IMR-90 (cell line): ENCODE measurements at regions not wholly inside any gene's neighbourhood (a gene's known extent, or its start where the extent isn't known, plus 50 kb on each side); places are given as distances from the start of the nearest gene placed in this dataset.

Experiments used
- ATAC-seq: fragments of 200-7000 bp; cut with Tn5 transposase; 2 replicates; pipeline ENCODE4 v1.9.1; 2020; ENCODE audit warnings: low read depth, mild to moderate bottlenecking, moderate library complexity
- BruUV-seq: library from RNA; stranded (reverse); fragments of 400-500 nt; replicated peaks from 2 replicates; lab custom pipeline; 2021; lab: Mats Ljungman, UMichigan
- CTCF ChIA-PET: fragments of 300-600 bp; formaldehyde crosslinking; extraction: SDS; loops from one replicate; lab custom pipeline; 2021; ENCODE audit warnings: antibody characterized with exemption; lab: Yijun Ruan, JAX
- POLR2A ChIA-PET: fragments of 300-600 bp; sonication (Branson Sonifier 250); formaldehyde crosslinking; loops from one replicate; lab custom pipeline; 2022; ENCODE audit warnings: antibody characterized with exemption; ENCODE audit not compliant: unreplicated experiment; lab: Charles Lee
- DNase-seq: peaks from one replicate; pipeline ENCODE4 v3.0.0; 2013
- H2AFZ ChIP-seq: replicated peaks from 2 replicates; pipeline ENCODE3; 2013; ENCODE audit warnings: low read length, mild to moderate bottlenecking; ENCODE audit not compliant: poor library complexity
- H2AK5ac ChIP-seq: 2 replicates; pipeline ENCODE4 v1.6.1; 2013; ENCODE audit warnings: low read depth, low read length, inconsistent platforms
- H2AK9ac ChIP-seq: replicated peaks from 2 replicates; pipeline ENCODE3; 2013; ENCODE audit warnings: mild to moderate bottlenecking, low read depth, low read length, moderate library complexity; ENCODE audit not compliant: poor library complexity
- H2BK120ac ChIP-seq: 2 replicates; pipeline ENCODE4 v1.6.1; 2013; ENCODE audit warnings: low read depth, low read length, inconsistent platforms
- H2BK15ac ChIP-seq: 3 replicates; pipeline ENCODE4 v1.6.1; 2013; ENCODE audit warnings: low read depth, low read length, inconsistent platforms
- H2BK20ac ChIP-seq: 2 replicates; pipeline ENCODE4 v1.6.1; 2013; ENCODE audit warnings: low read depth, mild to moderate bottlenecking, inconsistent platforms, low read length, moderate library complexity
- H2BK5ac ChIP-seq: 2 replicates; pipeline ENCODE4 v1.6.1; 2013; ENCODE audit warnings: mild to moderate bottlenecking, low read depth, low read length, inconsistent platforms; ENCODE audit not compliant: poor library complexity, severe bottlenecking
- H3K14ac ChIP-seq: replicated peaks from 2 replicates; pipeline ENCODE4 v1.6.1; 2013; ENCODE audit warnings: low read depth, low read length, inconsistent platforms
- H3K18ac ChIP-seq: 2 replicates; pipeline ENCODE4 v1.6.1; 2013; ENCODE audit warnings: low read depth, low read length, control low read depth
- H3K23ac ChIP-seq: 2 replicates; pipeline ENCODE4 v1.6.1; 2013; ENCODE audit warnings: low read depth, low read length, inconsistent platforms
- H3K27ac ChIP-seq: 2 replicates; pipeline ENCODE4 v1.5.1; 2013; ENCODE audit warnings: mild to moderate bottlenecking, control low read depth, low read length; ENCODE audit not compliant: insufficient read depth
- H3K27me3 ChIP-seq: 2 replicates; pipeline ENCODE4 v1.6.1; 2013; ENCODE audit warnings: low read length; ENCODE audit not compliant: control insufficient read depth, insufficient read depth
- H3K36me3 ChIP-seq: 2 replicates; pipeline ENCODE4 v1.6.1; 2013; ENCODE audit warnings: low read length, mixed read lengths; ENCODE audit not compliant: control insufficient read depth, insufficient read depth
- H3K4ac ChIP-seq: 2 replicates; pipeline ENCODE4 v1.6.1; 2013; ENCODE audit warnings: low read depth, low read length, inconsistent platforms
- H3K4me1 ChIP-seq: 2 replicates; pipeline ENCODE4 v1.6.1; 2013; ENCODE audit warnings: low read length, mixed read lengths; ENCODE audit not compliant: control insufficient read depth, insufficient read depth
- H3K4me2 ChIP-seq: 2 replicates; pipeline ENCODE4 v1.6.1; 2013; ENCODE audit warnings: low read depth, mild to moderate bottlenecking, control low read depth, low read length, moderate library complexity
- H3K4me3 ChIP-seq: 2 replicates; pipeline ENCODE4 v1.5.1; 2013; ENCODE audit warnings: low read depth, mild to moderate bottlenecking, control low read depth, low read length, moderate library complexity; ENCODE audit not compliant: insufficient read depth
- H3K56ac ChIP-seq: 2 replicates; pipeline ENCODE4 v1.6.1; 2013; ENCODE audit warnings: low read length, inconsistent platforms; ENCODE audit not compliant: insufficient read depth; ENCODE audit errors: extremely low read depth
- H3K79me1 ChIP-seq, 2 experiments: 2 replicates each; pipeline ENCODE4 v1.6.1; 2013; ENCODE audit warnings: low read length in 2 of 2, inconsistent platforms in 1 of 2, low read depth in 1 of 2
- H3K9ac ChIP-seq: 2 replicates; pipeline ENCODE4 v1.6.1; 2013; ENCODE audit warnings: low read depth, low read length, control low read depth
- H3K9me1 ChIP-seq: 2 replicates; pipeline ENCODE4 v1.6.1; 2013; ENCODE audit warnings: low read length, inconsistent platforms; ENCODE audit not compliant: insufficient read depth
- H3K9me3 ChIP-seq: 2 replicates; pipeline ENCODE4 v1.6.1; 2013; ENCODE audit warnings: low read length; ENCODE audit not compliant: control insufficient read depth, insufficient read depth
- H4K20me1 ChIP-seq: 2 replicates; pipeline ENCODE4 v1.6.1; 2013; ENCODE audit warnings: low read length, inconsistent platforms; ENCODE audit not compliant: insufficient read depth
- H4K5ac ChIP-seq: 2 replicates; pipeline ENCODE4 v1.6.1; 2013; ENCODE audit warnings: mild to moderate bottlenecking, low read depth, low read length, control low read depth
- H4K8ac ChIP-seq, 2 experiments: 2 replicates each; pipeline ENCODE4 v1.6.1; 2013; ENCODE audit warnings: low read depth in 2 of 2, low read length in 2 of 2, control low read depth in 1 of 2, inconsistent platforms in 1 of 2
- H4K91ac ChIP-seq: 2 replicates; pipeline ENCODE4 v1.6.1; 2013; ENCODE audit warnings: low read depth, low read length, inconsistent platforms; ENCODE audit not compliant: insufficient read depth
- BHLHE40 ChIP-seq: fragments of 150-350 bp; IDR thresholded peaks from 2 replicates; pipeline ENCODE4 v1.6.1; 2016; ENCODE audit warnings: mild to moderate bottlenecking, low read depth, low read length
- CEBPB ChIP-seq: IDR thresholded peaks from 2 replicates; pipeline ENCODE4 v1.6.1; 2012; ENCODE audit warnings: low read depth, low read length, improper control_type of control experiment
- CHD1 ChIP-seq: IDR thresholded peaks from 2 replicates; pipeline ENCODE4 v1.6.1; 2012; ENCODE audit warnings: low read depth, low read length, improper control_type of control experiment
- FOS ChIP-seq: fragments of 150-350 bp; IDR thresholded peaks from 2 replicates; pipeline ENCODE4 v1.6.1; 2016; ENCODE audit warnings: low read depth, low read length
- MAFK ChIP-seq: IDR thresholded peaks from 2 replicates; pipeline ENCODE4 v1.6.1; 2012; ENCODE audit warnings: low read depth, low read length, improper control_type of control experiment
- MAZ ChIP-seq: IDR thresholded peaks from 2 replicates; pipeline ENCODE4 v1.6.1; 2012; ENCODE audit warnings: low read depth, mild to moderate bottlenecking, low read length, improper control_type of control experiment, moderate library complexity, borderline replicate concordance
- MXI1 ChIP-seq: IDR thresholded peaks from 2 replicates; pipeline ENCODE4 v1.6.1; 2012; ENCODE audit warnings: low read depth, mild to moderate bottlenecking, low read length, moderate library complexity, borderline replicate concordance
- POLR2A ChIP-seq: IDR thresholded peaks from 2 replicates; pipeline ENCODE4 v1.6.1; 2012; ENCODE audit warnings: mild to moderate bottlenecking, low read depth, low read length
- RAD21 ChIP-seq: IDR thresholded peaks from 2 replicates; pipeline ENCODE4 v1.6.1; 2012; ENCODE audit warnings: low read length, improper control_type of control experiment
- RCOR1 ChIP-seq: IDR thresholded peaks from 2 replicates; pipeline ENCODE4 v1.6.1; 2012; ENCODE audit warnings: mild to moderate bottlenecking, low read length, improper control_type of control experiment; ENCODE audit not compliant: insufficient replicate concordance
- RFX5 ChIP-seq: IDR thresholded peaks from 2 replicates; pipeline ENCODE4 v1.8.0; 2012; ENCODE audit warnings: low read depth, mild to moderate bottlenecking, low read length, moderate library complexity
- SMC3 ChIP-seq: fragments of 150-350 bp; IDR thresholded peaks from 2 replicates; pipeline ENCODE4 v1.6.1; 2016; ENCODE audit warnings: low read depth, mild to moderate bottlenecking, antibody characterized with exemption, low read length, moderate library complexity
- USF2 ChIP-seq: fragments of 150-350 bp; IDR thresholded peaks from 2 replicates; pipeline ENCODE4 v1.6.1; 2017; ENCODE audit warnings: mild to moderate bottlenecking, antibody characterized with exemption, low read length, low read depth
- WGBS, 2 experiments: methylation state at CpG; one replicate each; pipeline versions ENCODE4 v1.1.5 to v1.1.7; 2013; ENCODE audit warnings: missing lambda C conversion rate in 2 of 2; ENCODE audit not compliant: insufficient read length in 1 of 2; ENCODE audit errors: extremely low coverage in 2 of 2; 5-methylcytosine and 5-hydroxymethylcytosine counted together
- dilution Hi-C: fragments of 300-500 bp; cut with HindIII; formaldehyde crosslinking; loops from one replicate; pipeline ENCODE4 v1.14.3; 2018; ENCODE audit warnings: low sequenced_read_pairs; ENCODE audit not compliant: unreplicated experiment
- in situ Hi-C: fragments of 300-500 bp; cut with MboI; formaldehyde crosslinking; loops from 3 replicates; pipeline ENCODE4 v1.14.3; 2019; ENCODE audit warnings: low sequenced_read_pairs, inconsistent platforms, mixed read lengths
- intact Hi-C: fragments of 100-400 bp; cut with micrococcal nuclease; formaldehyde crosslinking; loops from 2 replicates; pipeline ENCODE4 v1.10.0; 2022
- TF ChIP-seq, protein P1 (sequence below): fragments of 150-350 bp; IDR thresholded peaks from 2 replicates; pipeline ENCODE4 v1.6.1; 2016; ENCODE audit warnings: low read depth, mild to moderate bottlenecking, low read length, moderate library complexity, borderline replicate concordance
- TF ChIP-seq, protein P2 (sequence below): conservative IDR thresholded peaks from 2 replicates; pipeline ENCODE4 v1.5.1; 2012; ENCODE audit warnings: mild to moderate bottlenecking, low read depth, low read length, improper control_type of control experiment

- H2AFZ ChIP-seq, result no peak overlapping the region
- no peak overlapping the region for H4K5ac ChIP-seq
- no peak overlapping the region for H3K9ac ChIP-seq
- H3K79me1 ChIP-seq, result no peaks in the 10 kb centered on the region
- peaks cover 31% of the 10 kb centered on the region for H3K27me3 ChIP-seq
- H4K91ac ChIP-seq, result no peak overlapping the region
- no peaks in the 10 kb centered on the region for H3K9me1 ChIP-seq
- no peak overlapping the region for H3K4me3 ChIP-seq
- H2AK9ac ChIP-seq, result no peak overlapping the region
- no peak overlapping the region for H3K18ac ChIP-seq
- ATAC-seq (no peak), DNase-seq (no peak)
- ChIA-PET POLR2A (no interaction called here), CTCF (no interaction called here)
- H3K36me3 ChIP-seq, result no peaks in the 10 kb centered on the region
- no peak overlapping the region for H3K14ac ChIP-seq
- no peak overlapping the region for H2AK5ac ChIP-seq
- no peak overlapping the region for H3K23ac ChIP-seq
- TF ChIP-seq MXI1 (no peak), BHLHE40 (no peak), POLR2A (no peak), CEBPB (no peak), CHD1 (no peak), RCOR1 (no peak), SMC3 (no peak), MAFK (no peak), RAD21 (no peak), FOS (no peak), USF2 (no peak), RFX5 (no peak), MAZ (no peak)
- TF ChIP-seq, protein P1, sequence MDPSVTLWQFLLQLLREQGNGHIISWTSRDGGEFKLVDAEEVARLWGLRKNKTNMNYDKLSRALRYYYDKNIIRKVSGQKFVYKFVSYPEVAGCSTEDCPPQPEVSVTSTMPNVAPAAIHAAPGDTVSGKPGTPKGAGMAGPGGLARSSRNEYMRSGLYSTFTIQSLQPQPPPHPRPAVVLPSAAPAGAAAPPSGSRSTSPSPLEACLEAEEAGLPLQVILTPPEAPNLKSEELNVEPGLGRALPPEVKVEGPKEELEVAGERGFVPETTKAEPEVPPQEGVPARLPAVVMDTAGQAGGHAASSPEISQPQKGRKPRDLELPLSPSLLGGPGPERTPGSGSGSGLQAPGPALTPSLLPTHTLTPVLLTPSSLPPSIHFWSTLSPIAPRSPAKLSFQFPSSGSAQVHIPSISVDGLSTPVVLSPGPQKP, result no peak
- TF ChIP-seq, protein P2, sequence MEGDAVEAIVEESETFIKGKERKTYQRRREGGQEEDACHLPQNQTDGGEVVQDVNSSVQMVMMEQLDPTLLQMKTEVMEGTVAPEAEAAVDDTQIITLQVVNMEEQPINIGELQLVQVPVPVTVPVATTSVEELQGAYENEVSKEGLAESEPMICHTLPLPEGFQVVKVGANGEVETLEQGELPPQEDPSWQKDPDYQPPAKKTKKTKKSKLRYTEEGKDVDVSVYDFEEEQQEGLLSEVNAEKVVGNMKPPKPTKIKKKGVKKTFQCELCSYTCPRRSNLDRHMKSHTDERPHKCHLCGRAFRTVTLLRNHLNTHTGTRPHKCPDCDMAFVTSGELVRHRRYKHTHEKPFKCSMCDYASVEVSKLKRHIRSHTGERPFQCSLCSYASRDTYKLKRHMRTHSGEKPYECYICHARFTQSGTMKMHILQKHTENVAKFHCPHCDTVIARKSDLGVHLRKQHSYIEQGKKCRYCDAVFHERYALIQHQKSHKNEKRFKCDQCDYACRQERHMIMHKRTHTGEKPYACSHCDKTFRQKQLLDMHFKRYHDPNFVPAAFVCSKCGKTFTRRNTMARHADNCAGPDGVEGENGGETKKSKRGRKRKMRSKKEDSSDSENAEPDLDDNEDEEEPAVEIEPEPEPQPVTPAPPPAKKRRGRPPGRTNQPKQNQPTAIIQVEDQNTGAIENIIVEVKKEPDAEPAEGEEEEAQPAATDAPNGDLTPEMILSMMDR, result no peak
- H2BK120ac ChIP-seq, result no peak overlapping the region
- no peak overlapping the region for H2BK5ac ChIP-seq
- no peak overlapping the region for H2BK15ac ChIP-seq
- peaks cover 8% of the 10 kb centered on the region for H3K9me3 ChIP-seq
- dilution Hi-C loops, result no loop called here
- no peaks in the 10 kb centered on the region for H3K4me1 ChIP-seq
- no peak overlapping the region for H3K4ac ChIP-seq
- no TSS peak for BruUV-seq
- no peak overlapping the region for H4K8ac ChIP-seq
- no peaks in the 10 kb centered on the region for H4K20me1 ChIP-seq
- intact Hi-C loops, result no loop called here
- in situ Hi-C loops, result no loop called here
- H3K4me2 ChIP-seq, result no peak overlapping the region
- no CpG with 5 or more reads among the region's 3 CpGs for WGBS, 2 experiments
- H3K27ac ChIP-seq, result no peak overlapping the region
- H2BK20ac ChIP-seq, result no peak overlapping the region
- H3K56ac ChIP-seq, result no peak overlapping the region
Measured at GRCh38 chr10:78426181-78426580, 392.5 kb downstream of the RPS24 start.
